Skeletal muscle cell (primary cell): ENCODE measurements at regions not wholly inside any gene's neighbourhood (a gene's known extent, or its start where the extent isn't known, plus 50 kb on each side); places are given as distances from the start of the nearest gene placed in this dataset.

Source experiments
- DNase-seq: peaks from one replicate; pipeline ENCODE4 v3.0.0-alpha.2; 2010; ENCODE audit warnings: low read depth
- H3K4me3 ChIP-seq: 2 replicates; pipeline ENCODE4 v1.5.1; 2011; ENCODE audit warnings: low read depth, mild to moderate bottlenecking, control low read depth, low read length, moderate library complexity

DNA sequence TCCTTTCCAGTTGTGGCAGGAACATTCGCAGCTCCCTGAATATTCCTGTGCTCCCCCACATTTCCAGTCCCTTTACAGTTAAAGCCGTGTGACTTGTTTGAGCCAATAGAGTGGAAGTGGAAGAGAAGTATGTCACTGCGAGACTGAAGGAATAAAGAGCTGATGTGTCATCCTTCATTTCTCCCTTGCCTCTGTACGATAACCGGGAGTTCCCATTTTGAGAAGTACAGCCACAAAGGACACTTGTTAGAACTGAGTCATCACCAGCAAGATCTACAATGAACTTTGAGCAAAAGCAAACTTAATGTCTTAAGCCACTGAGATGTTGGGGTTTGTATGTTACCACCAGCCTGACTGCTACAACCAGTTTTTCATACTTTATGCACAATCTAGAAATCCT lies 92.3 kb downstream of the SPRY1 start:
- no peak overlapping the region for H3K4me3 ChIP-seq
- DNase-seq, result peak; percentile 39

DNA sequence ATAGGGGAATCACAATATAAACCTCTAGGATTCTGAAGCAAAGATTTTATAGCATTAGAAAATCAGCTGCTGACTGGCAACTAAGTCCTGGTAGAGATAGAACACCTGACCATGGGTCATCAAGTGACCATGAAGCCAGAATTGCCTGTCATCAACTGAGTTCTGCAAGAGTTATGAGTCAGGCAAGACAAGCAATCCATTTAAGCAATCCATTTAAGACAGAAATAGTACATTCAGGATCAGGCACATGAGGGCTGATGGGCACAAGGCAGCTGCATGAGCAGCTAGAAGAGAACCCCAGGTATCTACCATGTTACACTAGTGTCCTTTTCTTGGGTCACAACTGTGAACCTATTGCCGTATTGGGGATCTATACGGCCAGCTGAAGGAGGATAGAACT lies 98.9 kb downstream of the SPRY1 start:
- no peak overlapping the region for H3K4me3 ChIP-seq
- no peak for DNase-seq

DNA sequence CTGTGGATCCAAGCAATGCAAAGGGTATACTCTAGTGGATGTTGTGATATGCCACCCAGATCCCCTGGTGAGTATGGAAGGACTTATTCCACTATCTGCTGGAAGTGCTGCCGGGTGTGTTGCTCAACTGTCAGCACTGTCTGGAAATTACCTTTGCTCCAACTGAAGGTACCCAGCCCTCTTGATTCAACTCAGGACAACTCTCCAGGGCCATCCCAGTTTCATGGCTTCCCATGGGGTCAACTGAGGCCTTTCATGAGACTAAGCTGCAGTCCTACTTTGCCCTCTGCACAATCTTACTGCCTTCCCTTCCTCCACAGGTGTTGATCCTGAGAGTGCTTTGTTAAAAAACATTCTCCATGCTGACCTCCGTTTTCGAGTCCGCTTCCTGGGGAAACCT lies 99.8 kb downstream of the SPRY1 start:
- no peak for DNase-seq
- no peak overlapping the region for H3K4me3 ChIP-seq

DNA sequence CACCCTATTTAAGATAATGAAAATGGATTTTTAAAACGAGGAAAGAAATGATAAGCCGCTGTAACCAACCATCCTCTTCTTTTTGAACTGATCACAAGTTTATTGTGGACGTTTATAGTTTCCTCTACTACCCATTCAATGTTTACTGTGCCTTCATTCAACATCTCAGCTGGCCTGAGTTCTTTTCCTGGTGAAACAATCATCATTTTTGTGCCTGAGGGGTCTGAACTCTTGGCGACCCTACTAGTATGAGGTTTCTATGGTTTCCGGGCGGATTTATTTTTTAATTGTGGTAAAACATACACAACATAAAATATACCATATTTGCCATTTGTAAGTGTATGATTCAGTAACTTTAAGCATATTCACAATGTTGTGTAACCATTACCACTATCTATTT lies 100.7 kb downstream of the SPRY1 start:
- no peak overlapping the region for H3K4me3 ChIP-seq
- DNase-seq, result no peak

DNA sequence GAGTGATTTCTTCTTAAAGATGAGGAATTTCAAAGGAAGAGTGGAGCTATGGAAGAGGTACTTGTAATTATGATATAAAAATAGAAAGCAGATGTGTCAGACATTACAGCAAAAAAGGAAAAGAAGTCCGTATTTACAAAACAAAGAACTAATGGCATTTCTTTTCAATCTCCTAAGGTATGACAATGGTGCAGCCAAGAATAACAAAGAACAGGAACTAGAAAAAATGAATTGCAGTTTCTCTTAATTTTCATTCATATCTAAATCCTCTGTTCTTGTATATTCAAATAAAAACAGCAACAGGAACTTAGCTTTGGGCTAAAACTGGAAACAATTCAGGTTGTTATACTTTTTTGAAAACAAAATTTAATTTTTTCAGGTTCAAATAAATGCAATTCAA lies 105.1 kb downstream of the SPRY1 start:
- DNase-seq, result no peak
- H3K4me3 ChIP-seq, result no peak overlapping the region

DNA sequence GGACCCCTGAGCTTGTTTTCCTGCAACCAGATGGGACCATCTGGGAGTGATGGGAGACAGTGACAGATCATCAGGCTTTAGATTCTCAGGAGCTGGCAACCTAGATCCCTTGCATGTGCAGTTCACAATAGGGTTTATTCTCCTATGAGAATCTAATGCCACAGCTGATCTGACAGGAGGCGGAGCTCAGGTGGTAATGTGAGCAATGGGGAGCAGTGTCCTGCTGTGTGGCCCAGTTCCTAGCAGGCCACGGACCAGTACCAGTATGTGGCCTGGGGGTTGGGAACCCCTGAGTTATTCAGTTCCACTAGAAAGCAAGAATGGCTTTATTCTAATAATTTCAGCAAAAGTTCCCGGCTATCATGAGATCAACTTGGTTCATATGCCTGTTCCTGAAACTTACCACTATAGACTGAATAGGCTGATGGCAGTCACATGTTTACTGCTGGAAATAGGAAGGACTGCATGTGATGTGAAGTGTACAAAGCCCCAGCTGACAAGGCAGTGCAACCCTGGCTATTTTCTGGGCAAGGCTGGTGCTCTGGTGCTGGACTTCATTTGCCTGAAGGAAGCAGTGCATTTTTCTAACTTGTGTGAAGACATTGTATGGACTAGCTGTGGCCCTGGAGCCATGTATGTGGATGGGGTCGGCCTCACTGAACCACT lies 107.2 kb downstream of the SPRY1 start:
- no peak overlapping the region for H3K4me3 ChIP-seq
- no peak for DNase-seq

DNA sequence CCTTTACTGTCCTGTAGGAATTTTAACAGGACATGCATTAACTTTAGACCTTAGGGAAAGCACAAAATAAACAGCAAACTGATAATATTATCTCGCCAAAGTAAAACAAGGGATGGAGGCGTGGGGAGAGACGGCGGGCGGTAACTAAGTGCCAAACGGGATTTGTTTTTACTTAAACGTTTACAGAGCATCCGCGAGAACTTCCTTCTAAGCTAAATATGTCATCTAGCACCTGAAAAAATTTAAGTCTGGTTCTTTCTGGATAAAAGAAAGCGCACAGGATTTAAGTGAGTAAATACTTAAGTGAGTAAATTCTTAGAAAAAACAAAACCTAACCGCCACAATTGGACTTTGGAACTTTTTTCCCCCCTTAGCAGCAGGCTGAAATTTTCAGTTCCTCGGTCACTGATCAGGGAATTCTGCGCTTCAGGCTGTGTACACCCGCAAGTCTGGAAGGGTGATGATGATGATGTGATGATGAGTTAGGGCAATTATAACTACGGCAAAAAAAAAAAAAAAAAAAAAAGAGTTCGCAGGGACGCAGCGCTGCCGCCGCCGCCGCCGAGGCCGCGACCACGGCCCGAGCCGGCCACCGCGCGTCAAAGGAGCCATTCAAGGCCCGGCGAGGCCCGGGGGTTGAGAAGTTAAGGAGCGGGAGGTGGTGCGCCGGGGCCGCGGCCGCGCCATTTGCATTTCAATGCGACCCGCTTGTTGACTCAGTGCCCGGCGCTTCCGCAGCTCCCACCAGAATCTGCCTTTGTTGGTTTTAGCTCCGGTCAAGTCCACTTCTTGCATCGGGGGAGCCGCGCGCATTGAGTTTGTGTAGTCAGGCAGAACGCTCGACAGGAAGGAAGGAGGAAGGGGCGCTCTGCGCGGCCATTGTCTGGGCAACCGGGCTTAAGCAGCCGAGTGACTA lies 108.8 kb downstream of the SPRY1 start:
- no peak for DNase-seq
- peak overlapping the region; percentile 57 for H3K4me3 ChIP-seq

DNA sequence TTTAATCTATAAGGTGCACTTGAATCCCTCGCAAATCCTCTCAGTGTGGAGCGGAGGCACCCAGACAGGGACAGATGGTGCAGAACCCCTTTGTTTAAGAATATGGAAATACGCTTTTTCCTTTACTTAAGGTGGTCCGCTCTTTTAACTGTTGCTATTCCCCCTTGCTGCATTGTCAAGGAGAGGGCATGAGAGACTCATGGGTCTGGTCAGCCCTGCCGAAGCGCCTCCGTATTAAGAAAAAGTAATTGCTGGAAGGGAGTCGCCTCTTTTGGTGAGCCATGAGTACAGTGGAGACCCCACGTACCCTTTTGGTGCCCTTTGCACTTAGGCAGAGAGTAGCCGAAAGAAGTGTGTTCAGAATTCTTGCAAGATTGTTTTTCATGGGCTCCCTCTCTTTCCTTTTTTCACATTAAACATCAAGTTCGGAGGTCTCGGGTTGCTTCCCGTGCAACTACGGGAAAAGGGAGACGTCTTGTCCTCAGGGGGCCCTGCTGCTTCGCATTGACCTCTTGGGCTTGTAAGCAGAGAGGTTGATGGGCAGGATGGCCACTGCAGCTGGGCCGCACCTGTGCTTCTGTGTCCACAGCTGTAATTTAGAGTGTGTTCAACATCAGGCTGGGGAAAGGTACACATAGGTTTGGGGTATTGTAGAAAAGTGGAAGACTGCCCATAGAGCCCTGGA lies 109.6 kb downstream of the SPRY1 start:
- DNase-seq, result no peak
- H3K4me3 ChIP-seq, result peak overlapping the region; percentile 57

DNA sequence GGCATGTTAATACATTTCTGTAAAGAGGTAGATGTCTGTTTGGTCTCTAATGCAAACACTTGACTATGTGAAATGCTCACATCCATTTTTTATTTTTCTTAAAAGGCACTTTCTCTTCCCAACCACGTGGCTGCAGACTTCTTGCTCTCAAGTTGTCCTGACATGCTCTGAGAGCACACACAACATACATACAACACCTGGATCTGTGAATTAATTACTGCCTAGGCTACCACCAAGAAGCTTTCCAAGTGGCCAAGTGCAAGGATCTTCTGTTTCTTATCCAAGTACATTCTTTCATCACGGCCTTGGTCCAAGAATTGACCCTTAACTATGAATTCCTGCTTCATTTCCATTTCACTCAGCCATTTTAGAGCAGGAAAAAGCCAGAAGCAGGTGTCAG lies 110.8 kb downstream of the SPRY1 start:
- H3K4me3 ChIP-seq, result no peak overlapping the region
- no peak for DNase-seq

DNA sequence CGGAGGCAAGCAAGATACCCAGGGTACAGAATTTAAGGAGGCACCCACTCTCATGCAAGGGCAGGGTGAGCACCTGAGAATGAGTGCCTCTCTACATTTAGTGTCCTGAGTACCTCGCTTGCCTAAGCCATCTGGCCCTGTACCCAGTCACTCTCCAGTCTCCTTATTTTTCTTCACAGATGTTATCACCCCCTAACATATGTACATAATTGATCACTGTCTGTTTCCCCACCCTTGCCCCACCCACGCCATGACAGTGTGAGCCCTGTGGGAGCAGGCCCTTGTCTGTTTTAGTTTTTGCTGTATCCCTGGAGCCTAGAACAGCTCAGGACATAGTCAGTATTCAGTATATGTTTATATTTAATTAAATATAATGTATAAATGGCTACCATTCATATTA lies 113.6 kb downstream of the SPRY1 start:
- no peak for DNase-seq

DNA sequence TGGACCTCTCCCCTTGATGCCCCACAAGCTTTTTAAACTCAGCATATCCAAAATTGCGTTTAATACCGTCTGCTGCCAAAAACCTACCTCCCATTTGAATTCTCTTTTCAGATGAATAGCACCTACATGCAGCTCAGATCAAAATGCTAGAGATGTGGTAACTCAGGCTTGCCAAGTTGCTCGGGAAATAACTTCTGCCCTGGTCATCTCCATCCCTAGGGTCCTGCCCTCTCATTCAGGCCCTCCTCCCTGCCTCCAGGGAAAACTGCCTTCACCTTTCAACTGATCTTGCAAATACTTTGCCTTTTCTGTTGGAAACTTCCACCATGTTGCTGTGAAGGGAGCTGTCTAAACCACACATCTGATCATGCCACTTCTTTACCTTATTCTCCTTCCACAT lies 114.1 kb downstream of the SPRY1 start:
- no peak overlapping the region for H3K4me3 ChIP-seq
- DNase-seq, result no peak

More for the DNA sequence above, 113.6 kb downstream of the SPRY1 start:
- no peak overlapping the region for H3K4me3 ChIP-seq

DNA sequence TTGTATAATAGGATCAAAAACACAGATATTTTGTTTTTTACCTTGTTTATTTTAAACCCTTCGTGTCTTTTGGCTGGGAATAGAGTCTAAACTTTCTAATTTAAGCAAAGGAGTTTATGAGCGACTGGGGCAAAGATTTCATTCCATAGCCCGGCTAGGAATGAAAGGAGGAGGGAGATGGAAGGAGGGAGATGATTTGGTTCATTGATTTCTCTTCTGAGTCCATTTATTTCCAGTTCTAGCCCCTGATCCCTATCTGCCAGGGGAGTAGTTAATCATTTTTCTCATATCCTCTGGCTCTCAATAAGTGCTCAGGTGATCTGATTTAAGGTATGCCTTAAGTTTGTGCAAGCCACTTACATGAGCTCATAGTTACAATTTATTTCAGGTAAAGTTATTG lies 120.0 kb downstream of the SPRY1 start:
- H3K4me3 ChIP-seq, result no peak overlapping the region
- DNase-seq, result no peak

DNA sequence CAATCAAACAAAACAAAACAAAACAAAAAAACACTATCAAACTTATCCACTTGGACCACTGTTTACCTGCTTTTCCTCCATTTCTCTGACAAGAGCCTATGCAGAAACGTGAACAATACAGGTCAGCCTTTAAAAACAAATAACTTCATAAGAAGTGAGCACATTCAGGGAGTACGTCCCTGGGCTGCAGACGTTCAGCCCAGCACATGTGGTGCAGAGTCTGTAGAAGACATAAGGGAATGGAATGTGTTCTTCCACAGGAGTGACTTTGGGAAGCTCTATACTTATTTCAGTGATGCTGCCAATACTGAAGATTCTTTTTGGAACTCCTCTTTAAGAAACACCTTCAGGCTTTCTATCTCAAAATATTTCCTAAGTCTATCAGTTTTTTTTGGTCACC lies 120.6 kb downstream of the SPRY1 start:
- DNase-seq, result no peak
- no peak overlapping the region for H3K4me3 ChIP-seq

DNA sequence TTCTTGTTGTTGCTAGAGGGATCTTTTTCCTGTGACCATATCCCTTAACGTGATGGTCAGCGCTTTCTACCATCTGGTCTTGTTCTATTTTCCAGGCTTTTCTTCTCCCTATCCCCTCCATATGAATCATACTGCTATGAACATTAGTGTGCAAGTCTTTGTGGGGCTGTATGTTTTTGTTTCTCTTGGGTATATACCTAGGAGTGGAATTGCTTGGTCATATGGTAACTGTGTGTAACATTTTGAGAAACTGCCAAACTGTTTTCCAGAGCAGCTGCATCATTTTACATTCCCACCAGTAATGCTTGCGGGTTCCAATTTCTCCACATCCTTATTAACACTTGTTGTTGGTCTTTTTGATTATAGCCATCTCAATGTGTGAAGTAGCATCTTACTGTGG lies 121.4 kb downstream of the SPRY1 start:
- DNase-seq, result no peak
- H3K4me3 ChIP-seq, result no peak overlapping the region

DNA sequence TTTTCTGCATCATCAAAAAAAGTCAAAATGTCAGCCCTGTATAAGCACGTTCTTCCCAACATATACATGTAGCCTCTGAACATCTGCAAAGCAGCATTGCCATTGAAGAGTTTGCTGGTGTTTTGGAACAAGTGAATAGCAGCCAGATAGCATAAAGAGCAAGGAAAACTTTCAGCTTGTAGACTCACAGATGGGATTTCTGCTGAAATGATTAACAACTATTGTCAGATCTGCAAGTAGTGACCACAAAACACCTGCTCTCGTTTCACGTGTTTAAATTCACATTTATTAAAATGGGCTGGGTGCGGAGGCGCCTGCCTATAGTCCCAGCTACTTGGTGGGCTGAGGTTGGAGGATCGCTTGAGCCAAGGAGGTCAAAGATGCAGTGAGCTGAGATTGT lies 123.7 kb downstream of the SPRY1 start:
- no peak for DNase-seq
- no peak overlapping the region for H3K4me3 ChIP-seq

DNA sequence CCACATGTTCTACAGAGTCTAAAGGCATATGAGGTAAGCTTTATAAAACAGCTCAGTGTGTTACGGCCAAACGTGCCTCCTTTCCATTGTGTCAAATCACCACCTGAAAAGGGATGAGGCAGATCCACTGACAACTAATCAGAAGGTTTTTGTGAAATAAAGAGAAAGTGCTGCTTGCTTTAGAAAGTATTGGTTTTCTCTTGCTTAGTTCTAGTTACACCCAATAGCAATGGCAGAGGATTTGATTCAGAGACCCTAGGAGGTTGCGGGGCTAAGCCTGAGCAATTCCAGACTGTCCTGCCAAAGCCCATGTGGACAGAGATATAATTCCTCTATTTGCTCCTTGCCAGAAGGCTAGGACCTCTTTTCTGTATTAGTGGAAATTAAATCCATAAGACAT lies 125.5 kb downstream of the SPRY1 start:
- no peak overlapping the region for H3K4me3 ChIP-seq
- no peak for DNase-seq

DNA sequence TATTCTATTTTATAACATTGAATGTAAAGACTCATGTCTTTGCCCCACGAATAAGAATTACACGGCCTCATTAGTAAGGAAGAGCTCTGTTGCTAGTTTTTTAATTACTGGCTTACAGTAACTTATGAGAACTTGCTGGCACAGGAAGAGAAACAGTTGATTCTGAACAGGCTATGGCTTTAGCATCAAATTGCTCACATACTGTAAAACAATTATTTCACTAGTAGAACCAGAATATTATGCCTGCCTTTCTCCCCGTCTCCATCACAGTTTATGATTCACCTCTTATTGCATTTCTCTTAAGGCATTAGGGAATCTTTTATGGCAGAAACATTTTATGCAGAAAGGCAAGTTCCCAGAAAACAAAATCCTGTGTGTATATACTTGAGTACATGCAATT lies 126.1 kb downstream of the SPRY1 start:
- DNase-seq, result no peak
- no peak overlapping the region for H3K4me3 ChIP-seq

DNA sequence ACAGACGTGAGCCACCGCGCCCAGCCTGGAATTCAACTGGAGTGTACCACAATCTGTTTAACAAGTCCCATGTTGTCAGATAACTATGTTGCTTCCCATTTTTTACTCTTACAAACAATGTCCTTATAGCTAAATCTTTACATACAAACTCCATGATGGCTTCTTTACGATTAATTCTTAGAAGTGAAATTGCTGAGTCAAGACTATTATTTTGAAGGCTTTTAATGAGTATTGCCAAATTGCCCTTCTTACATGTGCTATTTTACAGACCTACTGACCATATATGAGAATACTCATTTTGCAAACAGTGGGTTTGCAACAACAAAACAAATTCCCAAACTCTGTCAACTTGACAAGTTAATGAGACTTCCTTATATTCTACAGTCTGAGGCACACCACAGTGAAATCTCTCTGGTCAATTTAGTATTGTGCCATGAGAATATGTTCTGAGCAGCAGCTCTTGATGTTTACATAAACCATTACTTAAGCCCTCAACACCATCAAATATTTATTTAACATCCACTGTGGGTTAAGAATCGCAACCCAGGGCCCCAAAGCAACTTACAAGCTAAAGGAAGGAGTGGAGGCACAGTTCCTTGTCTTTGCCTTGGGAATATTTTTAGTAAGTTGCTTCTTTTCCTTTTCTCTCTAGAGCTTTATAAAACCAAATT lies 128.5 kb downstream of the SPRY1 start:
- H3K4me3 ChIP-seq, result no peak overlapping the region
- no peak for DNase-seq

DNA sequence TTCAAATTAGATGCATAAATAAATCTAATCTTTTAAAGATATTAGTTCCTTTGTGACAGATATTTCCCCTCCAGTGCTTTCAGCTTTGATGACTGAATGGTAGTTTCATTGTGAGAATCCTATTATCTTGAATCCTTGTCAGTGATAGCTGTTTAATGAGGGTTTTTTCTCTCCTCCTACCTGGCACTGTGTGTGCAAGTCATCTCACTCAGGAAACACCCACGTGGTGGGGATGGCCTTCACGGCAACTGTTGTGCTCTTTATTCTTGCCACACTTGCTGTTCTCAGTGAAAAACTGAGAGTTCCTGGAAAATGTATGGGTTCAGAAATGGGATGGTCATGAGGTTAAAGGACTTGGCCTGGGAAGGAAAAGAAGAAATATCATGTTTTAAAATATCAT lies 129.9 kb downstream of the SPRY1 start:
- no peak overlapping the region for H3K4me3 ChIP-seq
- no peak for DNase-seq
